Neural cell (in vitro differentiated cells): ENCODE measurements at regions not wholly inside any gene's neighbourhood (a gene's known extent, or its start where the extent isn't known, plus 50 kb on each side); places are given as distances from the start of the nearest gene placed in this dataset.

ENCODE experiments used
- H2AFZ ChIP-seq: fragments of 200-600, 300-800 bp; sonication (generic), shearing (Covaris generic); 2 replicates; pipeline ENCODE4 v1.6.0; 2014; ENCODE audit warnings: low read depth, mild to moderate bottlenecking, antibody characterized with exemption, low read length, moderate library complexity
- H3F3A ChIP-seq: fragments of 200-600 bp; shearing (Covaris generic); 2 replicates; pipeline ENCODE4 v1.6.1; 2016; ENCODE audit warnings: mild to moderate bottlenecking, moderate library complexity, mixed read lengths, antibody characterized with exemption, low read length; ENCODE audit not compliant: insufficient read depth, poor library complexity, severe bottlenecking
- H3K27ac ChIP-seq: fragments of 200-600, 300-800 bp; sonication (generic), shearing (Covaris generic); 2 replicates; pipeline ENCODE4 v1.5.1; 2014; ENCODE audit warnings: mild to moderate bottlenecking, low read length, moderate library complexity
- H3K27me3 ChIP-seq: fragments of 300-800, 200-600 bp; sonication (generic), shearing (Covaris generic); 2 replicates; pipeline ENCODE4 v1.6.0; 2014; ENCODE audit warnings: mild to moderate bottlenecking, low read depth, low read length, moderate library complexity; ENCODE audit not compliant: insufficient read depth
- H3K36me3 ChIP-seq: fragments of 300-800, 200-600 bp; sonication (generic), shearing (Covaris generic); 2 replicates; pipeline ENCODE4 v1.5.1; 2014; ENCODE audit warnings: mild to moderate bottlenecking, antibody characterized with exemption, low read length, moderate library complexity; ENCODE audit not compliant: insufficient read depth
- H3K4me2 ChIP-seq: fragments of 300-800, 200-600 bp; sonication (generic), shearing (Covaris generic); 2 replicates; pipeline ENCODE4 v1.6.0; 2014; ENCODE audit warnings: mild to moderate bottlenecking, low read length
- H3K4me3 ChIP-seq: fragments of 300-800, 200-600 bp; sonication (generic), shearing (Covaris generic); 2 replicates; pipeline ENCODE4 v1.5.1; 2014; ENCODE audit warnings: mild to moderate bottlenecking, low read length, moderate library complexity
- H3K79me2 ChIP-seq: fragments of 200-600 bp; shearing (Covaris generic); replicated peaks from 2 replicates; pipeline ENCODE4 v1.6.0; 2014; ENCODE audit warnings: mild to moderate bottlenecking, low read length, moderate library complexity; ENCODE audit not compliant: insufficient read depth
- H3K9ac ChIP-seq: fragments of 300-800, 200-600 bp; sonication (generic), shearing (Covaris generic); 2 replicates; pipeline ENCODE4 v1.6.1; 2016; ENCODE audit warnings: mild to moderate bottlenecking, low read length, mixed read lengths
- H3K9me2 ChIP-seq: fragments of 200-600 bp; shearing (Covaris generic); 2 replicates; pipeline ENCODE4 v1.6.1; 2016; ENCODE audit warnings: mild to moderate bottlenecking, low read length, mixed read lengths; ENCODE audit not compliant: insufficient read depth
- H3K9me3 ChIP-seq: fragments of 200-600, 300-800 bp; sonication (generic), shearing (Covaris generic); 2 replicates; pipeline ENCODE4 v1.6.1; 2016; ENCODE audit warnings: mild to moderate bottlenecking, mixed run types, low read length, moderate library complexity, mixed read lengths
- H4K20me1 ChIP-seq: fragments of 200-600 bp; shearing (Covaris generic); 2 replicates; pipeline ENCODE4 v1.6.1; 2016; ENCODE audit warnings: mild to moderate bottlenecking, mixed run types; ENCODE audit not compliant: insufficient read depth
- CTCF ChIP-seq: fragments of 450-650 bp; IDR thresholded peaks from 2 replicates; pipeline ENCODE4 v1.5.1; 2014; ENCODE audit warnings: antibody characterized with exemption, mild to moderate bottlenecking, moderate library complexity; ENCODE audit not compliant: poor library complexity, severe bottlenecking
- EP300 ChIP-seq: fragments of 450-650 bp; conservative IDR thresholded peaks from 2 replicates; pipeline ENCODE4 v1.6.1; 2014; ENCODE audit warnings: antibody characterized with exemption, mild to moderate bottlenecking, moderate library complexity; ENCODE audit not compliant: poor library complexity, severe bottlenecking
- EZH2 ChIP-seq: fragments of 200-600, 300-800 bp; shearing (Covaris generic), sonication (generic); IDR thresholded peaks from 2 replicates; pipeline ENCODE4 v1.6.1; 2014; ENCODE audit warnings: antibody characterized with exemption, low read length, borderline replicate concordance, mild to moderate bottlenecking; ENCODE audit not compliant: insufficient read depth, poor library complexity, severe bottlenecking
- MXI1 ChIP-seq: fragments of 450-650 bp; conservative IDR thresholded peaks from 2 replicates; pipeline ENCODE4 v1.6.1; 2014; ENCODE audit warnings: antibody characterized with exemption, mild to moderate bottlenecking; ENCODE audit not compliant: poor library complexity, severe bottlenecking
- POLR2AphosphoS5 ChIP-seq: IDR thresholded peaks from 2 replicates; pipeline ENCODE4 v1.6.1; 2012
- RAD21 ChIP-seq: fragments of 450-650 bp; conservative IDR thresholded peaks from 2 replicates; pipeline ENCODE4 v1.6.1; 2014; ENCODE audit warnings: antibody characterized with exemption, mild to moderate bottlenecking, moderate library complexity
- REST ChIP-seq: IDR thresholded peaks from 2 replicates; pipeline ENCODE4 v1.6.1; 2012; ENCODE audit warnings: borderline replicate concordance
- SMC3 ChIP-seq: fragments of 450-650 bp; conservative IDR thresholded peaks from 2 replicates; pipeline ENCODE4 v1.6.1; 2014; ENCODE audit warnings: antibody characterized with exemption, mild to moderate bottlenecking, moderate library complexity; ENCODE audit not compliant: poor library complexity
- TAF1 ChIP-seq: IDR thresholded peaks from 2 replicates; pipeline ENCODE4 v1.6.1; 2012; ENCODE audit warnings: low read depth

GRCh38 chr7:130886438-130887135, 152.6 kb upstream of the KLF14 start:
- H3K9me2 ChIP-seq = no peaks in the 10 kb centered on the region
- H3K9ac ChIP-seq = no peak overlapping the region
- H3K27ac ChIP-seq = no peak overlapping the region
- H4K20me1 ChIP-seq = no peaks in the 10 kb centered on the region
- no peaks in the 10 kb centered on the region for H3K79me2 ChIP-seq
- no peaks in the 10 kb centered on the region for H3K27me3 ChIP-seq
- no peaks in the 10 kb centered on the region for H3K9me3 ChIP-seq
- H2AFZ ChIP-seq = no peak overlapping the region
- H3K4me3 ChIP-seq = no peak overlapping the region
- no peak overlapping the region for H3K4me2 ChIP-seq
- H3F3A ChIP-seq = no peaks in the 10 kb centered on the region
- TF ChIP-seq MXI1 (no peak), RAD21 (no peak), EP300 (no peak), REST (no peak), CTCF (no peak), EZH2 (no peak), TAF1 (no peak), SMC3 (no peak), POLR2AphosphoS5 (no peak)
- H3K36me3 ChIP-seq = no peaks in the 10 kb centered on the region

GRCh38 chr7:130887182-130887956, 153.4 kb upstream of the KLF14 start:
- H3K4me2 ChIP-seq = no peak overlapping the region
- no peaks in the 10 kb centered on the region for H3K27me3 ChIP-seq
- H3K9me3 ChIP-seq = no peaks in the 10 kb centered on the region
- no peak overlapping the region for H2AFZ ChIP-seq
- no peaks in the 10 kb centered on the region for H3K79me2 ChIP-seq
- H3K36me3 ChIP-seq = no peaks in the 10 kb centered on the region
- H4K20me1 ChIP-seq = no peaks in the 10 kb centered on the region
- H3K9ac ChIP-seq = no peak overlapping the region
- no peak overlapping the region for H3K4me3 ChIP-seq
- H3K9me2 ChIP-seq = no peaks in the 10 kb centered on the region
- no peaks in the 10 kb centered on the region for H3F3A ChIP-seq
- H3K27ac ChIP-seq = no peak overlapping the region
- no peak for TF ChIP-seq TAF1
- no peak for TF ChIP-seq REST
- TF ChIP-seq EP300 = no peak
- no peak for TF ChIP-seq SMC3
- TF ChIP-seq CTCF = no peak
- no peak for TF ChIP-seq RAD21
- TF ChIP-seq POLR2AphosphoS5 = no peak
- TF ChIP-seq EZH2 = no peak
- no peak for TF ChIP-seq MXI1
